DOHH2 (cell line): ENCODE measurements at regions not wholly inside any gene's neighbourhood (a gene's known extent, or its start where the extent isn't known, plus 50 kb on each side); places are given as distances from the start of the nearest gene placed in this dataset.

Source experiments
- H3F3A ChIP-seq: fragments of 200-600 bp; sonication (generic), shearing (Covaris generic); 2 replicates; pipeline ENCODE4 v1.6.0; 2016; ENCODE audit warnings: antibody characterized with exemption, mild to moderate bottlenecking; ENCODE audit not compliant: control insufficient read depth, insufficient read depth
- H3K27ac ChIP-seq: fragments of 200-600 bp; sonication (generic); 2 replicates; pipeline ENCODE4 v1.5.1; 2014; ENCODE audit warnings: low read depth, mild to moderate bottlenecking, low read length, moderate library complexity
- H3K27me3 ChIP-seq: fragments of 200-600 bp; sonication (generic); 2 replicates; pipeline ENCODE4 v1.6.1; 2014; ENCODE audit warnings: mild to moderate bottlenecking, low read length, mixed read lengths; ENCODE audit not compliant: control insufficient read depth
- H3K36me3 ChIP-seq: fragments of 200-600 bp; sonication (generic); 2 replicates; pipeline ENCODE4 v1.6.1; 2014; ENCODE audit warnings: mild to moderate bottlenecking, low read length, moderate library complexity, mixed read lengths; ENCODE audit not compliant: control insufficient read depth
- H3K4me1 ChIP-seq: fragments of 200-600 bp; sonication (generic); 2 replicates; pipeline ENCODE4 v1.6.1; 2014; ENCODE audit warnings: mild to moderate bottlenecking, low read length, mixed read lengths; ENCODE audit not compliant: control insufficient read depth
- H3K4me2 ChIP-seq: fragments of 200-600 bp; sonication (generic); 2 replicates; pipeline ENCODE4 v1.6.0; 2014; ENCODE audit warnings: mild to moderate bottlenecking, low read length, moderate library complexity
- H3K4me3 ChIP-seq: fragments of 200-600 bp; sonication (generic); 2 replicates; pipeline ENCODE4 v1.5.1; 2014; ENCODE audit warnings: mild to moderate bottlenecking, low read length, mixed read lengths
- H3K79me2 ChIP-seq: fragments of 200-600 bp; sonication (generic); 2 replicates; pipeline ENCODE4 v1.6.1; 2014; ENCODE audit warnings: mild to moderate bottlenecking, low read length, mixed read lengths; ENCODE audit not compliant: control insufficient read depth
- H3K9me2 ChIP-seq: fragments of 200-600 bp; sonication (generic); replicated peaks from 2 replicates; pipeline ENCODE4 v1.6.1; 2014; ENCODE audit warnings: mild to moderate bottlenecking, low read length, mixed read lengths; ENCODE audit not compliant: control insufficient read depth
- H3K9me3 ChIP-seq: fragments of 200-600 bp; sonication (generic); 2 replicates; pipeline ENCODE4 v1.6.1; 2014; ENCODE audit warnings: antibody characterized with exemption, low read length, mixed read lengths; ENCODE audit not compliant: control insufficient read depth, insufficient read depth
- H4K20me1 ChIP-seq: fragments of 200-600 bp; sonication (generic); 2 replicates; pipeline ENCODE4 v1.6.0; 2014; ENCODE audit warnings: low read depth, mild to moderate bottlenecking, antibody characterized with exemption, low read length, moderate library complexity; ENCODE audit not compliant: control insufficient read depth, insufficient read depth
- EZH2phosphoT487 ChIP-seq: fragments of 200-600 bp; sonication (generic); IDR thresholded peaks from 2 replicates; pipeline ENCODE4 v1.6.1; 2017; ENCODE audit warnings: borderline replicate concordance, mild to moderate bottlenecking, antibody characterized with exemption, low read length, moderate library complexity, mixed read lengths
- TF ChIP-seq, protein P1 (sequence below): fragments of 200-600 bp; sonication (generic); IDR thresholded peaks from one replicate; pipeline ENCODE4 v1.5.1; 2014; ENCODE audit warnings: antibody characterized with exemption, mild to moderate bottlenecking, low read depth, low read length; ENCODE audit not compliant: poor library complexity, severe bottlenecking

DNA sequence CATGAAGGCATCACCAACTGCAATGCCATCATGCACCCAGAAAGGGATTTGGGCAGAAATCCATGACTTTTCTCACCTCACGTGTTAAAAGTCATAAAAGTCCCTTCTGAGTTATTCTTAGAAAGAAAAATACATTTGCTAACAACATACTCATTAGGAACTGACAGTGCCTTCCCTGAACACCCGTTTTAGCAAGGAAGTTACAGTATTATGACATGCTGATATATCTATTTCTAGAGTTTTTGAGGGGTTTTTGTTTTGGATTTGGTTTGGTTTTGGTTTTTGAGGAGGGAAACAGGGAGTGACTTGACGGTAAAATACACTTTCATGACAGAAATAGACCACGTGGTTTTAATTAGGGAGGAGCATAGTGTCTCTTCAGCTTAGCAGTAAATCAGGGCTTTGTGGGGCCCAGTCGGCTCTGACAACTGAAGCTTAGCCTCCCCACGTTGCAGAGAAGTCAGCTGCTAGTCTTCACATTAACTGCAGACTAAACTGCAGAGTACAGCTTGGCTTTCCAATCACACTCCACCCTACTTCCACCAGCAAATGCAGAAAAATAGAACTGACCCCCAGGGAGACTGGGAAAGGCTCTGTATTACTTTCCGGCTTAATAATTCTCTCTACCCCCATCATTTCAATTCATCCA, 141.4 kb downstream of the FAM124B start:
- Histone ChIP-seq H3K27ac (no peak overlapping the region), H3K36me3 (no peaks in the 10 kb centered on the region), H3K9me3 (no peaks in the 10 kb centered on the region), H3K79me2 (no peaks in the 10 kb centered on the region), H3K27me3 (no peaks in the 10 kb centered on the region), H3F3A (no peaks in the 10 kb centered on the region), H3K4me3 (no peak overlapping the region), H3K4me2 (no peak overlapping the region), H3K4me1 (no peaks in the 10 kb centered on the region), H4K20me1 (no peaks in the 10 kb centered on the region), H3K9me2 (no peaks in the 10 kb centered on the region)
- TF ChIP-seq EZH2phosphoT487: no peak
- TF ChIP-seq, protein P1, sequence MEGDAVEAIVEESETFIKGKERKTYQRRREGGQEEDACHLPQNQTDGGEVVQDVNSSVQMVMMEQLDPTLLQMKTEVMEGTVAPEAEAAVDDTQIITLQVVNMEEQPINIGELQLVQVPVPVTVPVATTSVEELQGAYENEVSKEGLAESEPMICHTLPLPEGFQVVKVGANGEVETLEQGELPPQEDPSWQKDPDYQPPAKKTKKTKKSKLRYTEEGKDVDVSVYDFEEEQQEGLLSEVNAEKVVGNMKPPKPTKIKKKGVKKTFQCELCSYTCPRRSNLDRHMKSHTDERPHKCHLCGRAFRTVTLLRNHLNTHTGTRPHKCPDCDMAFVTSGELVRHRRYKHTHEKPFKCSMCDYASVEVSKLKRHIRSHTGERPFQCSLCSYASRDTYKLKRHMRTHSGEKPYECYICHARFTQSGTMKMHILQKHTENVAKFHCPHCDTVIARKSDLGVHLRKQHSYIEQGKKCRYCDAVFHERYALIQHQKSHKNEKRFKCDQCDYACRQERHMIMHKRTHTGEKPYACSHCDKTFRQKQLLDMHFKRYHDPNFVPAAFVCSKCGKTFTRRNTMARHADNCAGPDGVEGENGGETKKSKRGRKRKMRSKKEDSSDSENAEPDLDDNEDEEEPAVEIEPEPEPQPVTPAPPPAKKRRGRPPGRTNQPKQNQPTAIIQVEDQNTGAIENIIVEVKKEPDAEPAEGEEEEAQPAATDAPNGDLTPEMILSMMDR: no peak

DNA sequence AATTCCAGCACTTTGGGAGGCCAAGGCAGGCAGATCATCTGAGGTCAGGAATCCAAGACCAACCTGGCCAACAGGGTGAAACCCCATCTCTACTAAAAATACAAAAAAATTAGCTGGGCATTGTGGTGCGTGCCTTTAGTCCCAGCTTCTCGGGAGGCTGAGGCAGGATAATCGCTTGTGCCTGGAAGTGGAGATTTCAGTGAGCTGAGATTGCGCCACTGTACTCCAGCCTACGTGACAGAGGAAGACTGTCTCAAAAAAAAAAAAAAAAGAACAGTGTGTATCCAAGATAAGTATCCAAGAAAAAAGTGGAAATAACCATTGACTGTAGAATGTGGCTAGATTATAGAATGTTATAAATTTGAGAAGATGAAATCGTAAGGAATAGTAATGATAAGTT, 142.1 kb downstream of the FAM124B start:
- Histone ChIP-seq H3K27ac (no peak overlapping the region), H3K79me2 (no peaks in the 10 kb centered on the region), H3F3A (no peaks in the 10 kb centered on the region), H3K27me3 (no peaks in the 10 kb centered on the region), H3K9me3 (no peaks in the 10 kb centered on the region), H3K4me2 (no peak overlapping the region), H3K4me1 (no peaks in the 10 kb centered on the region), H4K20me1 (no peaks in the 10 kb centered on the region), H3K4me3 (no peak overlapping the region), H3K36me3 (no peaks in the 10 kb centered on the region), H3K9me2 (no peaks in the 10 kb centered on the region)
- TF ChIP-seq, protein P1: no peak
- TF ChIP-seq EZH2phosphoT487: no peak

- no peak overlapping the region for H3K4me3 ChIP-seq
- H3K27ac ChIP-seq: no peak overlapping the region
- no peak overlapping the region for H3K4me2 ChIP-seq
- H3F3A ChIP-seq: no peaks in the 10 kb centered on the region
- no peaks in the 10 kb centered on the region for H3K9me3 ChIP-seq
- no peaks in the 10 kb centered on the region for H3K9me2 ChIP-seq
- H3K79me2 ChIP-seq: no peaks in the 10 kb centered on the region
- no peaks in the 10 kb centered on the region for H3K4me1 ChIP-seq
- no peak for TF ChIP-seq EZH2phosphoT487
- TF ChIP-seq, protein P1: no peak
- H3K27me3 ChIP-seq: no peaks in the 10 kb centered on the region
- H4K20me1 ChIP-seq: no peaks in the 10 kb centered on the region
- H3K36me3 ChIP-seq: no peaks in the 10 kb centered on the region
These were observed 143.8 kb downstream of the FAM124B start for GRCh38 chr2:224258059-224258458.
